ENCODE measurements at regions not wholly inside any gene's neighbourhood (a gene's known extent, or its start where the extent isn't known, plus 50 kb on each side); places are given as distances from the start of the nearest gene placed in this dataset.

DNA sequence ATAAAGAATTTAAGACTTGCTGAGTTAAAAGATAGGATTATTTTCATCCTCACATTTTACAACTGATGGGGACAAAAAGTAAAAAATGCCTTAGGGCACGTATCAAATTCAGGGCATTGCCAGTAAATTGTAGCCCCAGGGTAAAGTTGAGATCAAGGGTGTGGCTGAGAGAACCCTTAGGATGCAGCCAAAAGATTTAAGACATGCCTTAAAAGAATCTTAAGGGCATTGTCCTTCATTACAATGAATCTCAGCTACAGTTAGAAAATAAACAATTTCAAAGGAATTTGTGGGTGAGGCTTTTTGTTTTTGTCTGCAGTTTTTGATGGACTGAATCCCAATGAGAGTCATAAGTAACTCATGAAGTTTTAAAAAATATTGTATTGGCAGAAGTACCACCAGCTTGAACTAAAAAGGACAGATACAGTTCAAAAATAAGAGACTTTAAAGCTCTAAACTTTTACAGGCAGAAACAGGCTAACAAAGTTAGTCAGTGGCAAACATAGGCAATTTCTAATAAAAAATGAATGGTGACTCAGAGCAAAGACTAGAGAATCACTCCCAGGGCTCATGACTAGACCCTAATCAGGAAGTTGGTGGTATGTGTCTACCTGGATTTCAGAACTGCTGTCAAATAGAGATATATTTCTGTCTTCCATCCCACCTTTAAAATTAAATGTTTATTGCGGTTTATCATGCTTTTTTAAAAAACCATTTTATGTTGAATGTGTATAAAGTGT, 165.1 kb upstream of the SNX7 start:
- H3K4me2 ChIP-seq (ENCODE audit: low read length), result no peak overlapping the region
- no peaks in the 10 kb centered on the region for H3K4me1 ChIP-seq (ENCODE audit: control insufficient read depth, low read length)
- no peaks in the 10 kb centered on the region for H3F3A ChIP-seq (ENCODE audit: control insufficient read depth, insufficient read depth)
- no peaks in the 10 kb centered on the region for H3K36me3 ChIP-seq (ENCODE audit: control insufficient read depth, low read length)
- H3K9me3 ChIP-seq (ENCODE audit: control insufficient read depth, insufficient read depth, low read length), result no peaks in the 10 kb centered on the region
- no peaks in the 10 kb centered on the region for H4K20me1 ChIP-seq (ENCODE audit: control insufficient read depth, insufficient read depth, low read depth, low read length)
- no peak for TF ChIP-seq EZH2phosphoT487 (IDR thresholded peaks at IDR 0.05; ENCODE audit: borderline replicate concordance, low read length)
- TF ChIP-seq, protein P1, sequence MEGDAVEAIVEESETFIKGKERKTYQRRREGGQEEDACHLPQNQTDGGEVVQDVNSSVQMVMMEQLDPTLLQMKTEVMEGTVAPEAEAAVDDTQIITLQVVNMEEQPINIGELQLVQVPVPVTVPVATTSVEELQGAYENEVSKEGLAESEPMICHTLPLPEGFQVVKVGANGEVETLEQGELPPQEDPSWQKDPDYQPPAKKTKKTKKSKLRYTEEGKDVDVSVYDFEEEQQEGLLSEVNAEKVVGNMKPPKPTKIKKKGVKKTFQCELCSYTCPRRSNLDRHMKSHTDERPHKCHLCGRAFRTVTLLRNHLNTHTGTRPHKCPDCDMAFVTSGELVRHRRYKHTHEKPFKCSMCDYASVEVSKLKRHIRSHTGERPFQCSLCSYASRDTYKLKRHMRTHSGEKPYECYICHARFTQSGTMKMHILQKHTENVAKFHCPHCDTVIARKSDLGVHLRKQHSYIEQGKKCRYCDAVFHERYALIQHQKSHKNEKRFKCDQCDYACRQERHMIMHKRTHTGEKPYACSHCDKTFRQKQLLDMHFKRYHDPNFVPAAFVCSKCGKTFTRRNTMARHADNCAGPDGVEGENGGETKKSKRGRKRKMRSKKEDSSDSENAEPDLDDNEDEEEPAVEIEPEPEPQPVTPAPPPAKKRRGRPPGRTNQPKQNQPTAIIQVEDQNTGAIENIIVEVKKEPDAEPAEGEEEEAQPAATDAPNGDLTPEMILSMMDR (IDR thresholded peaks at IDR 0.05; ENCODE audit: low read depth, low read length, poor library complexity, severe bottlenecking), result no peak
- H3K79me2 ChIP-seq (ENCODE audit: control insufficient read depth, low read length), result no peaks in the 10 kb centered on the region
- no peak overlapping the region for H3K27ac ChIP-seq (ENCODE audit: low read depth, low read length)
- no peaks in the 10 kb centered on the region for H3K27me3 ChIP-seq (ENCODE audit: control insufficient read depth, low read length)
- H3K4me3 ChIP-seq (ENCODE audit: low read length), result no peak overlapping the region
- H3K9me2 ChIP-seq (replicated peaks; ENCODE audit: control insufficient read depth, low read length), result no peaks in the 10 kb centered on the region

DNA sequence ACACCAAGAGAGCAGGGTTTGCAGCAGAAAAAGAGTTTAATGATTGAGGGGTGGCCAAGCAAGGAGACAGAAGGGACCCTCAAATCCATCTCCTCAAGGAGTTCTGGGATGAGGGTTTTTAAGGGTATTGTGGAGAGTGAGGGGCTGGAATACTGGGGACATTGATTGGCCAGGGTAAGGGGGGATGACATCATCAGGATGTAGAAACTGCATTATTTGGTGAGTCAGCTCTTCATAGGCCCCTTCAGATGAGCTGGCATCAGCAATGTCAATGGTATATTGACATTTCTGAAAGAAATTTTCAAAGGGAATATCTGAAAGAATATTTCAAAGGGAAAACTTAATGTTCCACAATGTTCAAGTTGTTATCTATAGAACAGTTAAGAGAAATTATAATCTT, 168.1 kb upstream of the SNX7 start:
- no peaks in the 10 kb centered on the region for H3K9me2 ChIP-seq (replicated peaks; ENCODE audit: control insufficient read depth, low read length)
- H3K36me3 ChIP-seq (ENCODE audit: control insufficient read depth, low read length), result no peaks in the 10 kb centered on the region
- H3K4me1 ChIP-seq (ENCODE audit: control insufficient read depth, low read length), result no peaks in the 10 kb centered on the region
- H3K27ac ChIP-seq (ENCODE audit: low read depth, low read length), result no peak overlapping the region
- H4K20me1 ChIP-seq (ENCODE audit: control insufficient read depth, insufficient read depth, low read depth, low read length), result no peaks in the 10 kb centered on the region
- H3K4me3 ChIP-seq (ENCODE audit: low read length), result no peak overlapping the region
- H3K27me3 ChIP-seq (ENCODE audit: control insufficient read depth, low read length), result no peaks in the 10 kb centered on the region
- H3K79me2 ChIP-seq (ENCODE audit: control insufficient read depth, low read length), result no peaks in the 10 kb centered on the region
- H3K9me3 ChIP-seq (ENCODE audit: control insufficient read depth, insufficient read depth, low read length), result no peaks in the 10 kb centered on the region
- no peak overlapping the region for H3K4me2 ChIP-seq (ENCODE audit: low read length)
- no peak for TF ChIP-seq EZH2phosphoT487 (IDR thresholded peaks at IDR 0.05; ENCODE audit: borderline replicate concordance, low read length)
- TF ChIP-seq, protein P1 (IDR thresholded peaks at IDR 0.05; ENCODE audit: low read depth, low read length, poor library complexity, severe bottlenecking), result no peak
- no peaks in the 10 kb centered on the region for H3F3A ChIP-seq (ENCODE audit: control insufficient read depth, insufficient read depth)

DNA sequence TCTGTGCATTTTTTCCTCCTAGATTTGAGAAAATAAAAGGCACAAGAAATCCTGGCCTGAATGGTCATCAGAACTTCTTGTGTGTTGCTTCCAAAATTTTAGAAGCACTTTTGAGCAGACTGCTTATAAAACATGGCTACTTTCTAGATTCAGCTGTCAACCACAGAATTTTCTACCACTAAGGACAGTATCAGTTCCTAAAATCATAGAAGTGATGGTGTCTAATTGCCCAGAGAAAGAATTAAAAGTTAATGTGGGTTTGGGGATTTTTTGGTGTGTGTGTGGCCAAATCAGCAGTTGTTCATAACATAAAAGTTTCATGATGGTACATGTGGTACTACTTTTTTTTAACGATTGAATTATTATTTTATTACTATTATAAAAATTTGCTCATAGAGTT, 171.4 kb upstream of the SNX7 start:
- TF ChIP-seq, protein P1 (IDR thresholded peaks at IDR 0.05; ENCODE audit: low read depth, low read length, poor library complexity, severe bottlenecking), result no peak
- TF ChIP-seq EZH2phosphoT487 (IDR thresholded peaks at IDR 0.05; ENCODE audit: borderline replicate concordance, low read length), result no peak
- no peak overlapping the region for H3K4me2 ChIP-seq (ENCODE audit: low read length)

More for the DNA sequence above, 171.4 kb upstream of the SNX7 start:
- Histone ChIP-seq H3K4me1 (ENCODE audit: control insufficient read depth, low read length) (no peaks in the 10 kb centered on the region), H3K79me2 (ENCODE audit: control insufficient read depth, low read length) (no peaks in the 10 kb centered on the region), H3K27ac (ENCODE audit: low read depth, low read length) (no peak overlapping the region), H3K9me2 (replicated peaks; ENCODE audit: control insufficient read depth, low read length) (no peaks in the 10 kb centered on the region), H3K4me3 (ENCODE audit: low read length) (no peak overlapping the region), H3F3A (ENCODE audit: control insufficient read depth, insufficient read depth) (no peaks in the 10 kb centered on the region), H3K36me3 (ENCODE audit: control insufficient read depth, low read length) (no peaks in the 10 kb centered on the region), H3K9me3 (ENCODE audit: control insufficient read depth, insufficient read depth, low read length) (no peaks in the 10 kb centered on the region), H3K27me3 (ENCODE audit: control insufficient read depth, low read length) (no peaks in the 10 kb centered on the region), H4K20me1 (ENCODE audit: control insufficient read depth, insufficient read depth, low read depth, low read length) (no peaks in the 10 kb centered on the region)

Data from DOHH2 (cell line).